H4 (cell line): ENCODE measurements at regions not wholly inside any gene's neighbourhood (a gene's known extent, or its start where the extent isn't known, plus 50 kb on each side); places are given as distances from the start of the nearest gene placed in this dataset.
"Not testable (repeated sequence)": the region's sequence is repeated elsewhere in the genome, so short reads cannot be mapped to it uniquely, and the experiment has no call there.

Source experiments
- DNase-seq: peaks from one replicate; pipeline ENCODE4 v3.0.0-alpha.2; 2015; ENCODE audit warnings: low spot score

- peak; percentile 96 for DNase-seq
These were observed 532.0 kb downstream of the BCKDHB start for GRCh38 chr6:80638213-80639055.

- no peak for DNase-seq
These were observed 530.8 kb downstream of the BCKDHB start for GRCh38 chr6:80637312-80637711.

- no peak for DNase-seq
These were observed 530.2 kb downstream of the BCKDHB start for GRCh38 chr6:80636689-80637088.

- DNase-seq = no peak
These were observed 526.9 kb downstream of the BCKDHB start for GRCh38 chr6:80633412-80633811.

- DNase-seq = no peak
These were observed 518.9 kb downstream of the BCKDHB start for GRCh38 chr6:80625405-80625804.

GRCh38 chr6:80623066-80623815, 516.8 kb downstream of the BCKDHB start:
- no peak for DNase-seq

- DNase-seq = peak; percentile 16
These were observed 516.2 kb downstream of the BCKDHB start for GRCh38 chr6:80622641-80623040.

GRCh38 chr6:80618953-80619352, 512.5 kb downstream of the BCKDHB start:
- DNase-seq = peak; percentile 3

GRCh38 chr6:80610846-80611245, 504.4 kb downstream of the BCKDHB start:
- no peak for DNase-seq

- no peak for DNase-seq
These were observed 502.4 kb downstream of the BCKDHB start for GRCh38 chr6:80608881-80609280.

GRCh38 chr6:80607811-80608391, 501.4 kb downstream of the BCKDHB start:
- peak; percentile 45 for DNase-seq

- peak; percentile 9 for DNase-seq
These were observed 498.9 kb downstream of the BCKDHB start for GRCh38 chr6:80605165-80605989.

GRCh38 chr6:80603679-80604078, 497.2 kb downstream of the BCKDHB start:
- no peak for DNase-seq

GRCh38 chr6:80594461-80594860, 488.0 kb downstream of the BCKDHB start:
- no peak for DNase-seq

GRCh38 chr6:80592436-80592835, 486.0 kb downstream of the BCKDHB start:
- DNase-seq = no peak

GRCh38 chr6:80586242-80586641, 479.8 kb downstream of the BCKDHB start:
- no peak for DNase-seq

GRCh38 chr6:80579391-80580023, 473.0 kb downstream of the BCKDHB start:
- DNase-seq = no peak

- not testable (repeated sequence) for DNase-seq
These were observed 466.8 kb downstream of the BCKDHB start for GRCh38 chr6:80573320-80573719.

GRCh38 chr6:80566361-80566760, 459.9 kb downstream of the BCKDHB start:
- no peak for DNase-seq

GRCh38 chr6:80553071-80553740, 446.7 kb downstream of the BCKDHB start:
- DNase-seq = no peak

GRCh38 chr6:80550748-80551147, 444.3 kb downstream of the BCKDHB start:
- DNase-seq = no peak
